ENCODE measurements at regions not wholly inside any gene's neighbourhood (a gene's known extent, or its start where the extent isn't known, plus 50 kb on each side); places are given as distances from the start of the nearest gene placed in this dataset.
A peak's percentile ranks its signal among the peaks of the same experiment; 100 is the strongest.

DNA sequence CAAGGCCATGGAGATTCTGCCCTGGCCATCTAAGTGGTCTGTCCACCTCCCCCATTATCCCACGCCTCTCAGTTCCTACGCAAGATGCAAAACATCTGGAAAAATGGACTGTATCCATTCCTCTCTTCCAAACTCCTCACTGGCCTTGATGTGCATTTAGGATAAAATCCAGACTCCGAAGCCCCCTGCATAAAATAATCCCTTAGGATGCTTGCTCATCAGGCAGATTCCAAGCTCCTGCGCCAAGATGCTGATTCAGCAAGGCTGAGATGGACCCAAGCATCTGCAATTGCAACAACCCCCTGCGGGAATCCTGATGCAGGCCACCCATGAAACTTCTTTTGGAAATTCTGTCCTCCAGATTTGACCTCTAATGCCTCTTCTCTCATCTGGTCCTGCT, 81.6 kb downstream of the SPRING1 start:
- Histone ChIP-seq H4K8ac (ENCODE audit: extremely low read depth, insufficient read depth, low read length) (no peak overlapping the region), H3K27me3 (replicated peaks in 1 of 4; ENCODE audit: control insufficient read depth in 3 of 4, extremely low read depth in 1 of 4, insufficient read depth in 3 of 4, low read length in 3 of 4) (no peaks in the 10 kb centered on the region), H2BK120ac (replicated peaks; ENCODE audit: low read depth, low read length) (no peak overlapping the region), H3K4me3 (ENCODE audit: extremely low read depth in 1 of 4, insufficient read depth in 2 of 4, low read depth in 3 of 4, low read length in 4 of 4) (no peak overlapping the region), H3K9ac (replicated peaks in 1 of 4; ENCODE audit: extremely low read depth in 1 of 4, low read depth in 3 of 4, low read length in 3 of 4) (no peak overlapping the region), H2BK12ac (ENCODE audit: low read depth, low read length) (no peak overlapping the region), H4K91ac (replicated peaks; ENCODE audit: insufficient read length, low read length) (no peak overlapping the region), H3K27ac (ENCODE audit: low read depth, low read length) (no peak overlapping the region), H3K14ac (ENCODE audit: insufficient read length) (no peak overlapping the region), H3K79me2 (ENCODE audit: control insufficient read depth in 1 of 2, insufficient read depth in 2 of 2, low read length in 2 of 2) (no peaks in the 10 kb centered on the region), H2AK5ac (ENCODE audit: low read depth, low read length) (no peak overlapping the region), H2BK15ac (ENCODE audit: low read length) (no peak overlapping the region), H2BK5ac (ENCODE audit: low read depth, low read length) (no peak overlapping the region), H3K23ac (ENCODE audit: insufficient read length) (no peak overlapping the region), H3K4ac (replicated peaks; ENCODE audit: insufficient read length, low read depth, low read length) (no peak overlapping the region), H3K18ac (ENCODE audit: extremely low read depth, low read length) (no peak overlapping the region), H4K5ac (ENCODE audit: insufficient read length, low read depth, low read length) (no peak overlapping the region), H2BK20ac (ENCODE audit: low read length) (no peak overlapping the region), H3K9me3 (ENCODE audit: insufficient read depth in 2 of 2, low read depth in 1 of 2, low read length in 1 of 2) (no peaks in the 10 kb centered on the region), H3K36me3 (ENCODE audit: control insufficient read depth in 2 of 4, insufficient read depth in 4 of 4, low read length in 3 of 4) (no peaks in the 10 kb centered on the region), H4K20me1 (replicated peaks in 1 of 2; ENCODE audit: control insufficient read depth in 1 of 2, insufficient read depth in 2 of 2, low read length in 2 of 2) (no peaks in the 10 kb centered on the region), H3K79me1 (ENCODE audit: low read depth, low read length) (no peaks in the 10 kb centered on the region), H3K56ac (replicated peaks; ENCODE audit: insufficient read length, low read depth, low read length) (no peak overlapping the region), H3K4me2 (ENCODE audit: insufficient read depth in 1 of 2, low read depth in 2 of 2, low read length in 2 of 2) (no peak overlapping the region), H3K23me2 (ENCODE audit: low read depth, low read length) (no peaks in the 10 kb centered on the region), H2AFZ (ENCODE audit: low read length) (no peak overlapping the region), H3K4me1 (replicated peaks in 1 of 4; ENCODE audit: control insufficient read depth in 3 of 4, insufficient read depth in 4 of 4, low read length in 3 of 4) (peaks cover 0 to 5% (median 0%) of the 10 kb centered on the region in 4 experiments; a peak in 1 of 7 replicates)
- CTCF ChIA-PET (ENCODE audit: partially characterized antibody) = interaction anchor here (0.9 to 1.5 kb wide), 4 partner anchors 17 to 208 kb away, joined by 3 to 5 read pairs (median 3); no protein-coding TSS in a partner anchor
- WGBS, 2 experiments (ENCODE audit: extremely low coverage in 1 of 2, insufficient coverage in 1 of 2, insufficient read length in 1 of 2, insufficient replicate concordance in 2 of 2, low coverage in 1 of 2, low lambda C conversion rate in 2 of 2, missing lambda C conversion rate in 1 of 2) = 95% methylated on average over 5 of the region's 5 CpGs; no CpG with 5 or more reads in 1 of the 2 experiments
- TF ChIP-seq NRF1 (IDR thresholded peaks at IDR 0.05; ENCODE audit: low read depth, low read length) (no peak), MAFK (IDR thresholded peaks at IDR 0.05; ENCODE audit: low read depth, low read length) (peak; percentile 37; the same call in 1 of the 2 replicates), ATF3 (IDR thresholded peaks at IDR 0.05; ENCODE audit: insufficient read depth, low read depth, low read length) (no peak), CBX8 (IDR thresholded peaks at IDR 0.05; ENCODE audit: borderline replicate concordance, low read depth, low read length) (no peak)
- FAIRE-seq = no peak
- no peak for DNase-seq (ENCODE audit: low read depth in 1 of 2, low spot score in 2 of 2)
- POLR2A ChIA-PET (ENCODE audit: partially characterized antibody) = no interaction called here

Data from H1 (cell line).